Testis (tissue), 2 donors: ENCODE measurements at regions not wholly inside any gene's neighbourhood (a gene's known extent, or its start where the extent isn't known, plus 50 kb on each side); places are given as distances from the start of the nearest gene placed in this dataset.

ENCODE experiments used
- CTCF ChIP-seq, 3 experiments: fragments of 450-650 bp in 2 of 3; fragments of 200-600 bp in 1 of 3; sonication (generic) in 1 of 3; IDR thresholded peaks; one replicate each; pipeline ENCODE4 v1.5.1; 2016 to 2019; ENCODE audit warnings: antibody characterized with exemption in 3 of 3, mild to moderate bottlenecking in 2 of 3, moderate library complexity in 1 of 3
- POLR2A ChIP-seq: fragments of 450-650 bp; IDR thresholded peaks from one replicate; pipeline ENCODE4 v1.6.1; 2017; ENCODE audit warnings: antibody characterized with exemption, mild to moderate bottlenecking, moderate library complexity

- no peak for TF ChIP-seq CTCF (IDR thresholded peaks at IDR 0.05)
- TF ChIP-seq POLR2A = no peak
Observed at GRCh38 chr11:98772893-98773292, 247.9 kb upstream of the CNTN5 start.
